Prostate gland (tissue), 2 donors: ENCODE measurements at regions not wholly inside any gene's neighbourhood (a gene's known extent, or its start where the extent isn't known, plus 50 kb on each side); places are given as distances from the start of the nearest gene placed in this dataset.

Source experiments
- DNase-seq: peaks from one replicate; pipeline ENCODE4 v3.0.0-alpha.2; 2019; ENCODE audit warnings: low spot score
- H3K27ac ChIP-seq, 2 donors: fragments of 200-600 bp; sonication (generic); 2 replicates each; pipeline ENCODE4 v1.5.1; 2017 to 2019
- H3K27me3 ChIP-seq: fragments of 200-600 bp; sonication (generic); replicated peaks from 2 replicates; pipeline ENCODE4 v1.5.1; 2019; ENCODE audit not compliant: insufficient read depth
- H3K36me3 ChIP-seq, 2 donors: fragments of 200-600 bp; sonication (generic); 1 replicate in 1 of 2; 2 replicates in 1 of 2; pipeline versions ENCODE4 v1.5.1 to v1.8.1; 2017 to 2019
- H3K4me1 ChIP-seq: fragments of 200-600 bp; sonication (generic); replicated peaks from 2 replicates; pipeline ENCODE4 v1.5.1; 2019
- H3K4me3 ChIP-seq, 2 donors: fragments of 200-600 bp; sonication (generic); 2 replicates each; pipeline ENCODE4 v1.5.1; 2017 to 2019
- H3K9me3 ChIP-seq: fragments of 200-600 bp; sonication (generic); 2 replicates; pipeline ENCODE4 v1.5.1; 2017
- POLR2A ChIP-seq: fragments of 450-650 bp; IDR thresholded peaks from one replicate; pipeline ENCODE4 v1.6.1; 2016; ENCODE audit warnings: antibody characterized with exemption, mild to moderate bottlenecking
- POLR2AphosphoS5 ChIP-seq: sonication (generic); formaldehyde crosslinking; IDR thresholded peaks from one replicate; pipeline ENCODE4 v1.6.1; 2017; ENCODE audit warnings: antibody characterized with exemption
- WGBS: methylation state at CpG from one replicate; pipeline ENCODE4 v1.1.5; 2018; 5-methylcytosine and 5-hydroxymethylcytosine counted together
- intact Hi-C: fragments of 100-400 bp; cut with DNase I; formaldehyde crosslinking; loops from one replicate; pipeline ENCODE4 v1.14.2; 2022
- TF ChIP-seq, protein P1 (sequence below), 4 experiments: fragments of 200-600 bp in 2 of 4; fragments of 450-650 bp in 2 of 4; sonication (generic) in 2 of 4; IDR thresholded peaks; 1 replicate in 3 of 4; 2 replicates in 1 of 4; pipeline ENCODE4 v1.5.1; 2016 to 2019; ENCODE audit warnings: antibody characterized with exemption in 4 of 4, mild to moderate bottlenecking in 2 of 4, moderate library complexity in 2 of 4

- no peaks in the 10 kb centered on the region for H3K36me3 ChIP-seq
- WGBS = 69% methylated on average over 10 of the region's 10 CpGs
These were observed 521.2 kb upstream of the TBX3 start for GRCh38 chr12:115204957-115205754.

DNA sequence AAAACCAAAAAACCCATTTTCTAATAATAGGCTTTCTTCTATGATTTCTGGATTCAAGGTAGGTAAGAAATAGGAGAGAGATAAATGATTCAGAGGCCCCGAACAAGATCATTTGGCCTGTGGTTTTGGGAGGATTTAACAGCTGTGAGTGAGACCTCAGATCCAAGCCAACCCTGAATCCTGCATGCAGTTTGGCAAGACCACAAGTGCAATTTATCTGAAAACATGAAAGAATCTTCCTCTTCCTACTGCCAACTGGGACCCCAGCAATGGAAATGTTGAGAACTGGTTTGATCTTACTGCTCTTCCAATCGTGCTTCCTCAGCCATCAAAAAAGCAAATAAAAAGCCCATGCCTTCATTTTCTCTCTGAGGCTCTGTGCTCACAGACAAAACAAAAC is 519.7 kb upstream of the TBX3 start:
- H3K27ac ChIP-seq = no peak overlapping the region
- intact Hi-C loops = no loop called here
- no peak for DNase-seq
- no peaks in the 10 kb centered on the region for H3K36me3 ChIP-seq
- H3K9me3 ChIP-seq = no peaks in the 10 kb centered on the region
- no peaks in the 10 kb centered on the region for H3K4me1 ChIP-seq
- WGBS = 25% methylated on average over 2 of the region's 2 CpGs
- H3K27me3 ChIP-seq = no peaks in the 10 kb centered on the region
- no peak overlapping the region for H3K4me3 ChIP-seq
- TF ChIP-seq POLR2A (no peak), POLR2AphosphoS5 (no peak)
- TF ChIP-seq, protein P1, sequence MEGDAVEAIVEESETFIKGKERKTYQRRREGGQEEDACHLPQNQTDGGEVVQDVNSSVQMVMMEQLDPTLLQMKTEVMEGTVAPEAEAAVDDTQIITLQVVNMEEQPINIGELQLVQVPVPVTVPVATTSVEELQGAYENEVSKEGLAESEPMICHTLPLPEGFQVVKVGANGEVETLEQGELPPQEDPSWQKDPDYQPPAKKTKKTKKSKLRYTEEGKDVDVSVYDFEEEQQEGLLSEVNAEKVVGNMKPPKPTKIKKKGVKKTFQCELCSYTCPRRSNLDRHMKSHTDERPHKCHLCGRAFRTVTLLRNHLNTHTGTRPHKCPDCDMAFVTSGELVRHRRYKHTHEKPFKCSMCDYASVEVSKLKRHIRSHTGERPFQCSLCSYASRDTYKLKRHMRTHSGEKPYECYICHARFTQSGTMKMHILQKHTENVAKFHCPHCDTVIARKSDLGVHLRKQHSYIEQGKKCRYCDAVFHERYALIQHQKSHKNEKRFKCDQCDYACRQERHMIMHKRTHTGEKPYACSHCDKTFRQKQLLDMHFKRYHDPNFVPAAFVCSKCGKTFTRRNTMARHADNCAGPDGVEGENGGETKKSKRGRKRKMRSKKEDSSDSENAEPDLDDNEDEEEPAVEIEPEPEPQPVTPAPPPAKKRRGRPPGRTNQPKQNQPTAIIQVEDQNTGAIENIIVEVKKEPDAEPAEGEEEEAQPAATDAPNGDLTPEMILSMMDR (IDR thresholded peaks at IDR 0.05) = no peak

More at GRCh38 chr12:115204957-115205754, 521.2 kb upstream of the TBX3 start:
- H3K4me1 ChIP-seq = no peaks in the 10 kb centered on the region
- no peak overlapping the region for H3K4me3 ChIP-seq
- no peaks in the 10 kb centered on the region for H3K9me3 ChIP-seq
- no peak overlapping the region for H3K27ac ChIP-seq
- TF ChIP-seq, protein P1 (IDR thresholded peaks at IDR 0.05) = no peak
- TF ChIP-seq POLR2AphosphoS5 (no peak), POLR2A (no peak)
- no peaks in the 10 kb centered on the region for H3K27me3 ChIP-seq
- intact Hi-C loops = no loop called here
- DNase-seq = no peak

GRCh38 chr12:115201966-115202365 is 518.0 kb upstream of the TBX3 start:
- no peaks in the 10 kb centered on the region for H3K36me3 ChIP-seq
- no peak for DNase-seq
- no peak overlapping the region for H3K4me3 ChIP-seq
- H3K27me3 ChIP-seq = no peaks in the 10 kb centered on the region
- no peaks in the 10 kb centered on the region for H3K9me3 ChIP-seq
- H3K27ac ChIP-seq = no peak overlapping the region
- intact Hi-C loops = no loop called here
- H3K4me1 ChIP-seq = no peaks in the 10 kb centered on the region
- WGBS = 71% methylated on average over 3 of the region's 3 CpGs
- TF ChIP-seq POLR2A (no peak), POLR2AphosphoS5 (no peak)
- TF ChIP-seq, protein P1 (IDR thresholded peaks at IDR 0.05) = no peak

GRCh38 chr12:115199831-115200230 is 515.9 kb upstream of the TBX3 start:
- 64% methylated on average over 1 of the region's 1 CpG for WGBS
- DNase-seq = no peak
- Histone ChIP-seq H3K27ac (no peak overlapping the region), H3K36me3 (no peaks in the 10 kb centered on the region), H3K9me3 (no peaks in the 10 kb centered on the region), H3K4me1 (no peaks in the 10 kb centered on the region), H3K4me3 (no peak overlapping the region), H3K27me3 (no peaks in the 10 kb centered on the region)
- TF ChIP-seq POLR2AphosphoS5 (no peak), POLR2A (no peak)
- TF ChIP-seq, protein P1 (IDR thresholded peaks at IDR 0.05) = no peak
- intact Hi-C loops = no loop called here

DNA sequence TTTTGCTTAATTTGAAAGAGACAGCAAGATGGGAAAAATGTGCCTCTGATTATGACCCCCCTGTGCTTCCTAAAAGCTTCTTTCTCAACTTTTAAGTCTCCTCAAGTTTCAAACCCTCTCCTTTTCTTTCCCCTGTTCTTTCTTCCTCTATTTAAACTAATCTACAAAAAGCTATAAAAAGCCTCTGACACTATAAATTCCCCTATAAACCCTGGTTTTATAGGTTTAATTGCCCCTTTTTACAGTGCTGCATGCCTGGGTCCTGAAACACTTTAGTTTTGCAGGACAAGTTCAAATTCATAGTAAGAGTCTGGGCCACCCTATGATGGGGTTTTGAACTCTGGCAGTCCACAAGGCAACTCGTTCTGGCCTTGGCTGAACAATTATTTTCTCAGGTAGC is 510.9 kb upstream of the TBX3 start:
- H3K9me3 ChIP-seq = no peaks in the 10 kb centered on the region
- no peaks in the 10 kb centered on the region for H3K36me3 ChIP-seq
- no peak for DNase-seq
- no peak overlapping the region for H3K27ac ChIP-seq
- H3K27me3 ChIP-seq = no peaks in the 10 kb centered on the region
- 21% methylated on average over 1 of the region's 1 CpG for WGBS
- peaks cover 4% of the 10 kb centered on the region for H3K4me1 ChIP-seq
- intact Hi-C loops = no loop called here
- H3K4me3 ChIP-seq = no peak overlapping the region
- TF ChIP-seq POLR2A (no peak), POLR2AphosphoS5 (no peak)
- TF ChIP-seq, protein P1 (IDR thresholded peaks at IDR 0.05) = no peak
